GM12873 (cell line): ENCODE measurements at regions not wholly inside any gene's neighbourhood (a gene's known extent, or its start where the extent isn't known, plus 50 kb on each side); places are given as distances from the start of the nearest gene placed in this dataset.

Experiments used
- CTCF ChIP-seq: IDR thresholded peaks from 2 replicates; pipeline ENCODE4 v1.5.1; 2012; ENCODE audit warnings: low read depth, mild to moderate bottlenecking, moderate library complexity, low read length, control low read depth; ENCODE audit not compliant: insufficient read depth; ENCODE audit errors: missing control alignments

- no peak for TF ChIP-seq CTCF
Observed at GRCh38 chr10:10951675-10952074, 66.0 kb upstream of the CELF2 start.

GRCh38 chr10:10952800-10953199 is 64.9 kb upstream of the CELF2 start:
- no peak for TF ChIP-seq CTCF

- TF ChIP-seq CTCF, result no peak
Observed at GRCh38 chr10:10956681-10957542, 60.8 kb upstream of the CELF2 start.

- TF ChIP-seq CTCF, result no peak
Observed at GRCh38 chr10:10958041-10958440, 59.6 kb upstream of the CELF2 start.

GRCh38 chr10:10959666-10960065 is 58.0 kb upstream of the CELF2 start:
- TF ChIP-seq CTCF, result no peak

- TF ChIP-seq CTCF, result no peak
Observed at GRCh38 chr10:10960534-10960933, 57.1 kb upstream of the CELF2 start.

- no peak for TF ChIP-seq CTCF
Observed at GRCh38 chr10:10961072-10961471, 56.6 kb upstream of the CELF2 start.

GRCh38 chr10:10967029-10967428 is 50.6 kb upstream of the CELF2 start:
- no peak for TF ChIP-seq CTCF
